ENCODE measurements at regions not wholly inside any gene's neighbourhood (a gene's known extent, or its start where the extent isn't known, plus 50 kb on each side); places are given as distances from the start of the nearest gene placed in this dataset.

- TF ChIP-seq, protein P1, sequence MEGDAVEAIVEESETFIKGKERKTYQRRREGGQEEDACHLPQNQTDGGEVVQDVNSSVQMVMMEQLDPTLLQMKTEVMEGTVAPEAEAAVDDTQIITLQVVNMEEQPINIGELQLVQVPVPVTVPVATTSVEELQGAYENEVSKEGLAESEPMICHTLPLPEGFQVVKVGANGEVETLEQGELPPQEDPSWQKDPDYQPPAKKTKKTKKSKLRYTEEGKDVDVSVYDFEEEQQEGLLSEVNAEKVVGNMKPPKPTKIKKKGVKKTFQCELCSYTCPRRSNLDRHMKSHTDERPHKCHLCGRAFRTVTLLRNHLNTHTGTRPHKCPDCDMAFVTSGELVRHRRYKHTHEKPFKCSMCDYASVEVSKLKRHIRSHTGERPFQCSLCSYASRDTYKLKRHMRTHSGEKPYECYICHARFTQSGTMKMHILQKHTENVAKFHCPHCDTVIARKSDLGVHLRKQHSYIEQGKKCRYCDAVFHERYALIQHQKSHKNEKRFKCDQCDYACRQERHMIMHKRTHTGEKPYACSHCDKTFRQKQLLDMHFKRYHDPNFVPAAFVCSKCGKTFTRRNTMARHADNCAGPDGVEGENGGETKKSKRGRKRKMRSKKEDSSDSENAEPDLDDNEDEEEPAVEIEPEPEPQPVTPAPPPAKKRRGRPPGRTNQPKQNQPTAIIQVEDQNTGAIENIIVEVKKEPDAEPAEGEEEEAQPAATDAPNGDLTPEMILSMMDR (IDR thresholded peaks at IDR 0.05 in 8 of 11, conservative IDR thresholded peaks at IDR 0.05 in 3 of 11): no peak
- TF ChIP-seq POLR2A (IDR thresholded peaks at IDR 0.05): no peak
- no peak for TF ChIP-seq POLR2AphosphoS5 (IDR thresholded peaks at IDR 0.05)
Observed at GRCh38 chr14:88950069-88950468, 125.6 kb downstream of the TTC8 start.
